IPS-NIHi11 (cell line): ENCODE measurements at regions not wholly inside any gene's neighbourhood (a gene's known extent, or its start where the extent isn't known, plus 50 kb on each side); places are given as distances from the start of the nearest gene placed in this dataset.
"Not testable (repeated sequence)": the region's sequence is repeated elsewhere in the genome, so short reads cannot be mapped to it uniquely, and the experiment has no call there.

Experiments
- DNase-seq: peaks from one replicate; pipeline ENCODE4 v3.0.0; 2012; ENCODE audit warnings: mixed read lengths, low spot score

DNA sequence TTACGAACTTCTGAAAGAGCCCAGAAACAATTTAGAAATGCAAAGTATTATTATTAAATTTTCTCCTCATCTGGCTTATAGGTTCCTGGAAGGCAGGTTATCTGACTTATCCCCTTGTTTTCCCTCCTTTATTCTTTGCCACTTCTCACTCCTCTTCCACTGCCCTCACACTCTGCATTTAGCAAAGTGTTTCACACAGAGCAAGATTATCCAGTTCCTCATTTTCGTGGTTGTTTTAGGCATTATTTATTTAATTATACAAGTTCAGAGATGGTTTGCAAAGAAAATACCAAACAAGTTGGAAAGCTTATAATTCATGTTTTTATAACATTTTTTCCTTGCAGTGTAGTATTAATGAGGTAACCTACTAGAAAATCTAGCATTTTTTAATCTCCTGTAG, 544.9 kb downstream of the NSUN3 start:
- DNase-seq, result no peak

DNA sequence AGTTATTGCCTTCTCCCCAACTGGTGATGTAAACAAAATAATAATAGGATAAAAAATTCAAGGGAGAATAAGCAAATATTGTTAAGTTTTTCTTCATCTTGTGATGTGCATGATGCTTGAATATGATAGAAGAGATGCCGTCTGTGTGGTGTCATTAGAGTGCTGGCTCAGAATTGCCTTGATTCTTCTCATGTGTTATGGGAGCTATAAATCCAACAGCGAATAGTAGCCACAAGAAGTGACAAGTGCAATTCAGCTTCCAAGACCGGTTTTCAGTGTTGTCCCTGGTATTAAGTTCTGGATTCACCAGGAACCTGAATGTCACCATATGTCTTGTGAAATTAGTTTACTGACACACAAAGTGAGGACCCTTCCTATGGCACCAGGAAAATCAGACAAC, 547.0 kb downstream of the NSUN3 start:
- DNase-seq, result no peak

DNA sequence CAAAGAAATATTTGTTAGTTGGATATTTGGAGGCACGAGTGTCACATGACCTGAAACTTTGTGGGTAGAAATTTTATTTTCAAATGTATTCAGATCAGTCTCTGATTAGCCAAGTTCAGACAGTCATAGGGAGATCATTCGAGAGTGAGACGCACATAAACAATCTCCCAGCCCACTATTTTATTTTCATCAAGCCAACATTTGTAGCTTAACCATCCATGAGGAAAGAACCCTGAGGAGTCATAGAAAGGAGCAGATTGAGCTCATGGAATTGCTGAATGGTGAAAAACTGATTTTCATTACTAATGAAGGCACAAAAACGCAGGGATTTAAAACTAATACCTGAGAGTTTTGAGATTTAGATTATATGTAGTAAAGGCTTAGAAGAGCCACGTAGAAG, 548.7 kb downstream of the NSUN3 start:
- no peak for DNase-seq

DNA sequence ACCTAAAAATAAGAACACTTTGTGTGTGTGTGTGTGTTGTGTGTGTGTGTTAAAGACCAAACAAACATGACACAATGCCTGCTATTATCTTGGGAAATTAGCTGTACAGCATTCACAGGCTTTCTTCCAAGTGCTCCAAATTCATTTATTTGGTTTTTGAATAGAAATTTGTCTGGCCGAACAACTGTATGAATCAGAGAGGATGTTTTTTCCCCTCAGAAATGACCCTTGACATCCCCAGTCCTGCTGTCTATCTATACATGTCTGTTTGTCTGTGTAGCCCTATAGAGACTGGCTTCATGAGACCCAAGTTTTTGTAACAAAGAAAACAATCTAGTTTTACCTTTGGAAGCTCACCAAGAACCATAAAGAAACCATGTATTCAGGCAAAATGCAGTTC, 549.8 kb downstream of the NSUN3 start:
- DNase-seq, result no peak

DNA sequence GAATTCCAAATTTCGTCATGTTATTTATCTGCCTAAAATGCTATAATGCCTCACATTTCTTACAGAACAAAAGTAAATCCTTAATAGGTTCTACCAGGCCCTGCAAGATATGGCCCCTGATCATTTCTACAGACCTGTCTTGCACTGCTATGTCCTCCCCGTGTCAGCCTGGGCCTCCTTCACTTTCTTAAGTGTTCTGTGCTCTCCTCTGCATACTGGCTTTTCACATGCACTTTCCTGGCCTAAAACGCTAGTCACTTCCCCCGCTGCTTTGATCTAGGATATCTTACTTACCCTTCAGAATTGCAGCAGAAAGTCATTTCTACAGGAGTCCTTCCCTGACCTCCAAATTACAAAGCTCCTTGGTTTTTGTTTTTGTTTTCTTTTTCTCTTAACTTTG, 551.3 kb downstream of the NSUN3 start:
- DNase-seq, result peak; percentile 32

DNA sequence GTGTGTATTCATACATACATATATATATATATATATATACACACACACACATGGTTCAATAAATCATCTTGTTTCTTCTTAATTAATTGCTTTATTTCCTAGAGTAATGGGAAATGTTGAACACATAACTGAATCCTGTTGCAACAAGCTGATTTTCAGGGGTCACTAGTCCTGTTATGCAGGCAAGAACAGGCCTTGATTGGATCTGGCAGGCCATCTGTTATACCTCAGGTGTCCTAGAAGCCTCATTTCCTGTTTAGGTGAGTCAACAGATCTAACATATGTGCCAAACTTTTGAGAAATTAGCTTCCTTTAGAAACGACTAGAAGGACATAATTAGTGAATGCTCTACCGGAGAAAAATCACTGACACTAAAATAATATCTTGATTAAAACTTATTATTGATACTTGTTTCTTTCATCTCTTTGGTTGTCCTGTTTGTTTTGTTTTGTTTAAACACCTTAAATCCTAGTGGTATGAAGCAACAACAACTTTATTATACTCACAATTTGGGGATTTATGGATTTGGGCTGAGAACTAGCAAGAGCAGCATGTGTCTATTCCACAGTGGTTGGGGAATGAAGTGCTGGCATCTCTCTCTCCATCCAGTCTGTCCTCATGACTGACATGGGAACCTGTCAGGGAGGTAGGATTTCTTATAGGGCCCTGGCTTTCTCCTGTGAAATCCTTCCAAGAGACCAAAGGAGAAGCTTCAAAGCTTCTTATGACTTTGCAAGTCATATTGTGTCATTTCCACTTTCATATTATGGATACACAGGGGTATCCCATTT, 552.6 kb downstream of the NSUN3 start:
- no peak for DNase-seq

DNA sequence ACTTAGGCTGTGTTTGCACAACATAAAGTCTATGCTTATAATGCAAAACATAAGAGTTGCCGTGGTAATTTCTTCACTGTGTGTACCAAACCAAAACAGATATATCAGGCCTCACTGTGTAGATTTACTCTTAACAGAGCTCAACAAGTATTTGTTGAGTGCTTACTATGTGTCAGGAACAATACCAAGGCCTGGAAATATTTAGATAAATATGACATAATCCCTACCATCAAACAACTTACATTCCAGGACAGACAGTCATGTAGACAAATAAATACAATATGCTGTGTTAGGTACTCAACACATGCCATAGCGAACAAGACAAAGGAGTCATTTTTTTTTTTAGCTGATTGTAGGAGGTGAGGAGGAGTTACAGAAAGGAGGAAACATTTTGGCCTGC, 554.0 kb downstream of the NSUN3 start:
- no peak for DNase-seq

DNA sequence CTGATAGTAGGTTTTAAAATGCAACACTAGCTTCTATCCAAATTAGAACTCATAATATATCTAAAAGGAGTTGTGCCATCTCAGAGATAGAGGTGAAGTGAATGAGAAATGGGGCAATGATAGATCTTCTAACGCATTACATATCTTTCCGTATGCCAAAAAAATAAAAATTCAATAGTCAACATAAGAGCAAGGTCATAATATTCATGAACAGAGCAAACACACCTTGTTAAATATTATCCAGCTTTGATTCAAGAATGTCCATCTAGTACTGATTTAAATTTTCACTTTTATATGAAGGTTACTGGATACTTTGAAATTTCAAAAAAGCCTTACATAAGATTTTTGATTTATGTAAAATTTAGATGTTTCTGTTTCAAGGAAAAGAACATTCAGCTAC, 554.5 kb downstream of the NSUN3 start:
- no peak for DNase-seq

DNA sequence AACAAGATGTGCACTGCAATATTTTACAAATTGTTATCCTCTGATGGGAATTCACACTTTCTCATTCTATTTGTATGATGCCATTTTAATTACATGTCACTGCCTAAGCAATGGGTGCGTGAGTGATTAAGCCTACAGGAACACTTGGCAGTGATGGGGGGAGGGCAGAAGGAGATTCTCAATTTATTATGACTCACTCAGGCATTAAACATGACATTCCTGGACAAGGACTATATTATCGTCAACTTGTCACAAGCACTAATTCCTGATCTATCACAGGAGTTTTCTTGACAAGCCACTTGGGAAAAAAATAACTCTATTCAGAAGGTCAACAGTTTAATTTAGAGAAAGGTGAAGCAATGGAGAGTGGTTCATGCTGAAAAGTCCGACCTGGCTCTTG, 556.8 kb downstream of the NSUN3 start:
- DNase-seq, result no peak

DNA sequence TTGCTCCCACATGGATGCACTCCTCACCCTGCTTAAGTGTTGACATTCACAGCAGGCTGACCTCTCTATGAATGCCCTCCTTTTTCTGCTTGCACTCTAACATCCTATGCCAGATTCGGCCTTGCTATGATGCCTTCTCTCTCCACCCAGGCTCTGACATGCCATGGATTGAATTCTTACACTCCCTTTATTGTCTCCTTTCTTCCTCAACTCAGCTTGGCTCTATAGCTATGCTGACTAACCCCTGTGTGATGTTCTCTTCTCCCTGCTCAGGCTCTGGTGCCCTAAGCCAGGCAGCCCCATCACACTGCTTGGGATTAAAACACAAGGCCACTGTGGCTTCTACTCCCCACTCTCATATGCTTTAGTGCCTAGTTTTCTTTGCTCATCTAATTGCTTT, 563.7 kb downstream of the NSUN3 start:
- DNase-seq, result peak; percentile 11

DNA sequence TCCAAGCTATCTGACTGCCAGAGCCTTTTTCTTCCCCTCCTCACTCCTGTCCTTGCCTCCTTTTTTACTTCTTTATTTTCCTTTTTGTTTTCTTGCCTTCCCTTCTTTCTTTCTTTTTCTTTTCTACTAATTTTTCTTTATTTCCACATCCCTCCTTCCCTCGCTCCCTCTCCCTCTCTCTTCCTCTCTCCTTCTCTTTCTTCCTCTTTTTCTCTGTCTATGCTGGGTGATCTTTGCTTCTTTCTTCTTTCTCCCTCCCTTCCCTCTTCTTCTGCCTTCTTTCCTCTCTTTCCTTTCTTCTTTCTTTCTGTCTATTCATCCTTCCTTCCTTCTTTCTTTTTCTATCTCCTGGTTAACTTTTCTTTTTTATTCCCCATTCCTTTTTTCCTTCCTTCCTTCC, 564.8 kb downstream of the NSUN3 start:
- DNase-seq, result no peak

DNA sequence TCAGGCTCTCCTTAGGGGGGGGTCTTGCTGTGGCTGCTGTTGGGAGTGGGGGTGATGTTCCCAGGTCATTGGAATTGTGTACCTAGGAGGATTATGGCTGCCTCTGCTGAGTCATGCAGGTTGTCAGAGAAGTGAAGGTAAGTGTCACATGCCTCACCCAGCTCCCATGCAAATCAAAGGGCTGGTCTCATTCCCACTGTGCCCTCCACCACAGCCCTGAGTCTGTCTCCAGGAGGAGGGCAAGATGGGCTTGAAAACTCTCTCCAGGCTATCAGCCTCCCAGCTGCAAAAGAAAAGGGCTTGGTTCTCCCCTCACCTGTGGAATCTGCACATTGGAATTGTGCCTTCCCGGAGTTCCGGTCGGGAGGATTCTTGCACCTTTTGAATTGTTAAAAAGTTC, 580.5 kb downstream of the NSUN3 start:
- DNase-seq, result no peak

DNA sequence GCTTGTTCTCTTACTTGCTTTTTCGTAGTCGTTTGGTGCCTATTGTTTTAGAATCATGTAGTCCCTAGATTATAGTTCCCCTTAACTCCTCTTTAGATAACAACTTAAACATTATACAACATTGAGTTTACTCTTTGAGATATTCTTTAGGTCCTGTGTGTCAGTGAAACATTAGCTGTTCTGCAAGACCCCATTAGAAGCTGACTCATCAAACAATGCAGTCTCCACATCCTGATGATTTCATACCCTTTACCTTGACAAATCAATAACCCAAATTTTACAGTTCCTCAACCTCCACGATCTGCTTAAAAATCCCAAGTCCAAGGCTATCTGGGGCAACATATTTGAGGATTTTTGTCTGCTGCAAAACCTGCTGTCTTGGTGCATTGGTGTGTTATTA, 582.9 kb downstream of the NSUN3 start:
- no peak for DNase-seq

DNA sequence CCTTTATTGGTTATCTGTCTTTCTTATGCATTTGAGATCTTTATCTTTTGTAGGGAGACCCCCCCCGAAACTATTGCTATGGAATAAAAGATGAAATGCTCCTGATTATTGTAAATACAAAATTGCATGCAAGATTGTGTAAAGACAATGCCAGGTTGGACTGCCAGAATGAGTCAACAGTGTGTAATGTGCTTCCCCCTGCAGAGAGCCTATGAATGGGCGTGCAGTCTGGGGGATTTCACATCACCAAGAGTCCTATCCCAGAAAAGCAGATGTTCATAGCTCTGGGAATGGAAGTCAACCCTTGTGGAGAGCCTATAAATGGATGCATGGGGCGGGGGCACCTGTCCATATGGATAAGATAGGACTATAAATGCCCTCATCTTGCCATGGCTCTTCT, 584.3 kb downstream of the NSUN3 start:
- no peak for DNase-seq

DNA sequence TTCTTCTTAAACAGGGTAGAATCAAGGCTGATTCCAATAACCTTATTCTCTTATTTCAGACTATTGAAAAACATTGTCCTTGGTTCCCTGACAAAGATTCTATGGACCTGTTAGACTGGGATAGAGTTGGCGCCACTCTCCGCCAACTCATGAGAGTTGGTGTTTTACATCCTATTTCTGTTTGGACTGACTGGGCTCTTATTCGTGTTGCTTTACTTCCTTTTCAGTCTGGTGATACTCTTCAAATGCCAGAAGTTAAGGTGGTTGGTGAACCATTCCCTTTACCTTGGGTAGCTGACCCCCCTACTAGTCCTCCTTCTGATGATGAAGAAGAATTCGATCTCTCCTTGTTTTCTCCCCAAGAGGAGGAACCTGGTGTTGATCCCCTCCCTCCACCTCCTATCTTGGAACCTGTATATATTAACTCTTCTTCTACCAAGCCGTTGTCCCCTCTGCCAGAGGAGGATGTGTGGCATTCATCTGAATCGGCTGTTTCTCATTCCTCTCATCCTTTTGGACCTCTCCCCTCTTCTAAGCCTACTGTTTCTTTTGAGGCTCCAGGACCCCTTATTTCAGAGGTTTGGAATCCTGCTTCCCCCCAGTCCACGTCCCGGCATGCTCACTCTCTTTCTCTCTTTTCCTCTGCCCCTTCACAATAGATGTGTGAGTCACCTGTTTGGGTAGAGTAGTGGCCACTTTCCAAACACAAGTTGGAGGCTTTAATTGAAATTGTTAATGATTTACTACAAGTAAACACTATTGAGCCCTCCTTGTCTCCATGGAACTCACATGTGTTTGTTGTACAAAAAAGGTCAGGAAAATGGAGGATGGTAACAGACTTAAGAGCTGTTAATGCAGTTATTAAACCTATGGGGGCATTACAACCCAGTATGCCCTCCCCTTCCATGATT, 585.7 kb downstream of the NSUN3 start:
- DNase-seq, result not testable (repeated sequence)

DNA sequence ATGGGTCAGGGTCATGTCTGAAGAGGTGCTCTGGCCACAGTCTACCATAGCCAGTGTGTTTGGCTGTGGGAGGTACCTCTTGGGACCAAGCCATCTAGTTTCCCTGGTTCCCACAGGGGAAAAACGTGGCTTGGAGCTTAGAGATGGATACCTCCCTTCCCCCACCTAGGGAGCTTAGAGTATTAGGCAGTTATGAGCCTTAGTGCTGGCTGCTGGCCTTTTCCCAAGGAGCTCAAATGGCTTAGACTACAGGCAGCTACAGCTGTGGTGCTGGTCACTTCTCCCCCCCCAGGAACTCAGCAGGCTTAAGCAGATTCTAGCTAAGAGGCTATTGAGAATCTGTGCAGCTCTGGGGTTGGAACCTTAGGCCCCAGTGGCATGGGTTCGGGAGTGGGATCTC, 591.2 kb downstream of the NSUN3 start:
- no peak for DNase-seq

DNA sequence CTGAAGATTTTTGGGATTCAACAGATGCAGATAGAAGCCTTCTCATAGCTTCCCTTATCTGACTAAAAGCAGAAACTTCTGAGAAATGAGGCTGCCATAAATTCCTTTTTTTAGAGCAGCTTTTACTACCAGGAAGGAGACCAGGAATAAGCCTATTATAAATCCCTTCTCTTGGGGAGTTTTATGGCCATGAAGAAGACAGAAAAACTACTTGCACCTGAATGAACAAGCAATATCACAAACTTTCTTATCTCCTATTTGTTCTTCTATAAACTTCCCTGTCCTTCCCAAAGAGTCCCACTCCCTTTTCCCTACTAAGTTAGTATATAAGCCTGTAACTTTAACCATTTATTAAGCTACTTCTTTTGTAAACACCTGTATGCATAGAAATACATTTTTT, 603.1 kb downstream of the NSUN3 start:
- DNase-seq, result no peak

DNA sequence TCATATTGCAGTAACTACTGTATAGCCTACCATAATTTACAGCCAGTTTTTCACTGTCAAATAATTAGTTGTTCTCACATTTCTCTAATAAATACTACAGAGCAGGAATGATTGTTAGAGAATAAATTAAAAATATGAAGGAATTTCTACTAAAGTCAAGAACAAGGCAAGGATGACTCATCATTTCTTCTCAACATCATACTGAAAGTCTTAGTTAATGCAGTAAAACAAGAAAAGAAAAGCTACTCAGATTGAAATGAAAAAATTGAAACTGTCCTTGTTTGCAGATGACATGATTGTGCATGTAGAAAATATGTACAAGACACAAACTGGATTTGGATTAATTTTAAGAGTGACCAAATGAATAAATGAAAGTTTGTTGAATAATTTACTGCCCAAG, 608.2 kb downstream of the NSUN3 start:
- no peak for DNase-seq

DNA sequence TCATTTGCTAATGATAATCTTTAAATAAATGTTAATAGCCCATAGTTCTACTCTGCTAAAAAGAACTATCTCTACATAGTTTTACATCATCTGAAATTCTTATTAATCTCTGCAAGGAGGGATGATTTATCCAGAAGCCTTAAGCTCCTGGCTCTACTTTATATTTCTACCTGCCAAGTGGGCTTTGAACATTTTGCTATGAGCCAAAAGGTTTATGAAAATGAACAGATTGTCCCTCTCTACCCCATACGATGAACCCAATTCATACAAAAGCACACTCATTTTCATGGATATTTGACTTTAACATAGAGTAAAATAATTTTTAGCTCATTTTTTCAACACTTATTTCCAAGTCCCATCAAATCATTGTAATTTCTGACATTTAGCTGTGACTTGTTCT, 611.0 kb downstream of the NSUN3 start:
- no peak for DNase-seq

DNA sequence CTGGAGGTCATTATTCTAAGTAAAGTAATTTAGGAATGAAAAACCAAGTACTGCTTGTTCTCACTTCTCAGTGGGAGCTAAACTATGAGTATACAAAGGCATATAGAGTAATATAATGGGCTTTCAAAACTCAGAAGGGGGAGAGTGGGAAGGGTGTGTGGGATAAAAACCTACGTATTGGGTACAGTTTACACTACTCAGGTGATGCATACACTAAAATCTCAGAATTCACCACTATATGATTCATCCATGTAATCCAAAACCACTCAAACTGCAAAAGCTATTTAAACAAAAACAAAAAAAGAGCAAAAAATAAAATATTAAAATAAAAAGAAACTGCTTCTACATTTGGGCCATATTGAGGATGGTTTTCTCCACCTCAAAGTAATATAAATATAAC, 623.3 kb downstream of the NSUN3 start:
- no peak for DNase-seq

DNA sequence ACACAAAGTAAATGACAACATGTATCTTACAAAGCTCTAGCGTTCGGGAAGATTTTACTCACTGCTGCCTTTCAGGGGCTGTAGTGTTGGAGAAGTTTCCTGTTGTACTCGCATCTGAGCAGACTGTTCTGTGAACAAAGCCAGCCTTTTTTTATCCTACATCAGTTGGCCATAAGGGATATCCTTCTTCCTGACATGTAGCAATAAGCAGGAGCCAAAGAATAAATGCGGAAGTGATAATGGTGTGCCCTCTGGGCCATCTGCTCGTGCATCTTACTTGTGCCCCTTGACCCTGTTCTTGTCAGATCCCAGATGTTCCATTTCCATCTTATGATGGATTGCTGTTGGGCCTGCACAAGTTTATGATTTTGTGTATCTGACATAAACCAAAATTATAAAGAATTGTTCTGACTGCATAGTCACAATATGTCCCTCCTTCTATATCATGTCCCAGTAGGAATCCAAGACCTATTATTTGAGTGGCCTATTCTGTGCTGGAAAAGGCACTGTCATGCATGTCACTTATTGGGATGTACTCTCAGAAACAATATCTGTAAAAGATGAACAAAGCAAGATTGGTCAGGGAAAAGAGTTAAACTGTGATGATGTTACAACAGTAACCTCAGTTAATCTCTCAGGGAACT, 631.3 kb downstream of the NSUN3 start:
- no peak for DNase-seq

DNA sequence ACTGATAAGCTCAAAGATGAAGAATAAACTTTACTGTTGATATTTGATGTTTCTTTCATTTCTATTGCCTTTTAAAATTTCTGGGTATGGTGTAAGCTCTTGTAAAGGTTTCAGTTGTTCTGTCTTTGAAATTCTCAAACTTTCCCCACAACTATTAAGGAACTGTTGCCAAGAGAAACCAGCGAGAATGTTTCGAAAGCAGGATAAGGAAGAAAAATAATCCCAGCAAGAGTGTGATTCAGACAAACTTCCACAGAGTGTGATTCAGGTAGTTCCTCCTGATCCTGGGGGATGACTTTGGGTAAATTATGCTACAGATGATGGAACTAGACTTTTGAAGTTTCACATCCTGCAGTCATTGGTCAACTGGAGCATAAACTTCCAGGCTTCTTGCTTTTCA, 632.0 kb downstream of the NSUN3 start:
- no peak for DNase-seq

DNA sequence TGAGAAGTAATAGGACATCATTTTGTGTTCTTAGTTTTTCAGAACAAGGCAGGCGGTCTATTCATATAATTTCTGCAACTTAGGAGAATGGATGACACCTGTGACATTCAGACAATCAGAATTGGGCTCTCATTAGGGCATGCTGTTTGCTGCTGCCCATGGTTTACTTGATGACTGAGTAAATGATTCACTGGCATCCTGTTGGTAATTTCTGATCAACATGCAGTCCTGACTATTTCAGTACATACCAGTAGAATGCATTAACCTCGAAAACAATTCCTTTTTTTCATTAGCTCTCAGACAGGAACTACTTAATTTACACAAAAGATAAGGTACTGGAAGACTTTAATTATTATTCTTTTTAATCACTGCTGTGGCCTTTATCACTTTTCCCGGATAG, 641.6 kb downstream of the NSUN3 start:
- DNase-seq, result no peak
